HuH-7.5 (cell line): ENCODE measurements at regions not wholly inside any gene's neighbourhood (a gene's known extent, or its start where the extent isn't known, plus 50 kb on each side); places are given as distances from the start of the nearest gene placed in this dataset.

Experiments
- DNase-seq: peaks from one replicate; pipeline ENCODE4 v3.0.0; 2011; ENCODE audit warnings: low spot score

DNA sequence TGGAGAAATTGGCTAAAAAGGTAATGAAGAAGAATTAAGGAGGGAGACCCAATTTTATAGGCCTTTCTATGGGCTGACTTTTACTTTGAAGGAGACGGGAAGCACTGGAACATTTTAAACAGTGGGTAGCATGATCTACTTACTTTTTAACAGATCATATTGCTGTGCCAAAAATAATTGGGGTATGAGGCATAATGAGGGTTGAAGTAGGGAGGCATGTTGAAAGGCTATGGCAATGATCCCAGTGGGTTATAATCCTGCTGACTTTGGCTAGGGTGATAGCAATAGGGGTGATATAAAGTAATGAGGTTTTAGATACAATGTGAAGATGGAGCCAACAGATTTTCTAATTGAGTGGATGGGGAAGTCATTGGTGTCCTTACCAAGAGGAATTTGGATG is 73.2 kb downstream of the GPR37 start:
- no peak for DNase-seq

GRCh38 chr7:124690840-124691239 is 74.8 kb downstream of the GPR37 start:
- DNase-seq, result no peak

- DNase-seq, result no peak
Observed at GRCh38 chr7:124689931-124690330, 75.7 kb downstream of the GPR37 start.

DNA sequence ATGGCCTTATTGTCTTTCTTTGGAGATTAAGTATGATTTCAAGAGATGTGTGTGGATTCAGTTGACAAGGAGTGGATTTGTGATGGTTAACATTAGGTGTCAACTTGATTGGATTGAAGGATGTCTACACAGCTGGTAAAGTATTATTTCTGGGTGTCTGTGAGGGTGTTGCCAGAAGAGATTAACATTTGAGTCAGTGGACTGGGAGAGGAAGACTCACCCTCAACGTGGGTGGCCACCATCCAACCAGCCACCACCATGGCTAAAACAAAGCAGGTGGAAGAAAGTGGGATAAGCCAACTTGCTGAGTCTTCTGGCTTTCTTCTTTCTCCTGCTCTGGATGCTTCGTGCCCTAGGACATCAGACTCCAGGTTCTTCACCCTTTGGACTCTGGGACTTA is 76.1 kb downstream of the GPR37 start:
- no peak for DNase-seq

DNA sequence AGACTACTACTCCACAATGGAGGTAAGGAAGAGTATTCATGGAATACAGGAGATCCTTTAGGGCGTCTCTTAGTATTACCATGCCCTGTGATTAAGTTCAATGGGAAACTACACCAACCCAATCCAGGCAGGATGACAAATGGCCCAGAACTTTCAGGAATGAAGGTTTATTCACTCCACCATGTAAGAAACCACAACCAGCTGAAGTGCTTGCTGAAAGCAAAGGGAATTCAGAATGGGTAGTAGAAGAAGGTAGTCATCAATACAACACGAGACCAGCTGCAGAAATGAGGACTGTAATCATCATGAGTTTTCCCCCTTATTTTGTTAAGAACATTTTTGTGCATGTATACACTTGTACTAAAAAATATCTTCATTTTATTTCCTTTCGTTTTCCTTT is 76.6 kb downstream of the GPR37 start:
- no peak for DNase-seq

DNA sequence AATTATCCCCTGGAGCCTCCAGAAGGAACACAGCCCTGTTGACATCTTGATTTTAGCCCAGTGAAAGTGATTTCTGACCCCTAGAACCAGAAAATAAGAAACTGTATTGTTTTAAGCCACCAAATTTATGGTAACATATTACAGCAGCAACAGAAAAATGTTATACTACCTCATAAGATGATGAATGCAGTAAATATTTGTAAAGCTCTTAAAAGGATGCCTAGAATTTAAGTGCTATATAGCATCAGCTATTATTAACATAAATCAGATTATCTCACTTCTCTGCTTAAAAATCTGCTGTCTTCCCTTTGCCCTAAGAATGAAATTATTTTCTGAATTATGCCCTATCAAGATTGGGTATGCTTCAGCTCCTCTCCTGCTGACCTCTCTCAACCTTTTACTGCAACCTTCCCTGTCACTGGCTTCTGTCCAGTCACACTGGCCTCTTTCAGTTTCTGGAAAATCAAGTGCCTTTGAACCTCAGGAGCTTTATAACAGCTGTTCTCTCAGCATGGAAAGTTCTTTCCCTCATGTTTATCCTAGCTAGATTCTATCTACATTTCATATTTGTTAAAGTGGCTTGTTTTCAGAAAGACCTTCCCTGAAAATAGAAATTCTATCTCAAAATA is 78.9 kb downstream of the GPR37 start:
- no peak for DNase-seq

DNA sequence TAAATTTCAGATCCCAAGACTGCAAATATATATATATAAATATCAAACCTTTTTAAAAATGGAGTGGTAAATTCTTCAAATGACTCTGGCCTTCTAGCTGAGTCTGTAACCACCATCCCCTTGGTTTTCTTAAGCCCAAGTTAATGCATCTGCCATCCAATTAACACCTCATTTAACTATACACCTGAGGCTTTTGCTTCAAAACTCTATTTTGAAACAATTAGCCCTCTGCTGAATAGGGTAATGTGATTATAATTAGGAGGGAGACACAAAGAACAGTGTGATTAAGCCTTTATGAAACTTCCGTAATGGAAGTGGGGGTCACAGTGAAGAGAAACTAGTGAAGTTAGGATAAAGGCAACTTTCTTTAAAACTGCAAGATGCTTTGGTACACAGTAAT is 83.6 kb downstream of the GPR37 start:
- no peak for DNase-seq

- no peak for DNase-seq
Observed at GRCh38 chr7:124680304-124680703, 85.3 kb downstream of the GPR37 start.

DNA sequence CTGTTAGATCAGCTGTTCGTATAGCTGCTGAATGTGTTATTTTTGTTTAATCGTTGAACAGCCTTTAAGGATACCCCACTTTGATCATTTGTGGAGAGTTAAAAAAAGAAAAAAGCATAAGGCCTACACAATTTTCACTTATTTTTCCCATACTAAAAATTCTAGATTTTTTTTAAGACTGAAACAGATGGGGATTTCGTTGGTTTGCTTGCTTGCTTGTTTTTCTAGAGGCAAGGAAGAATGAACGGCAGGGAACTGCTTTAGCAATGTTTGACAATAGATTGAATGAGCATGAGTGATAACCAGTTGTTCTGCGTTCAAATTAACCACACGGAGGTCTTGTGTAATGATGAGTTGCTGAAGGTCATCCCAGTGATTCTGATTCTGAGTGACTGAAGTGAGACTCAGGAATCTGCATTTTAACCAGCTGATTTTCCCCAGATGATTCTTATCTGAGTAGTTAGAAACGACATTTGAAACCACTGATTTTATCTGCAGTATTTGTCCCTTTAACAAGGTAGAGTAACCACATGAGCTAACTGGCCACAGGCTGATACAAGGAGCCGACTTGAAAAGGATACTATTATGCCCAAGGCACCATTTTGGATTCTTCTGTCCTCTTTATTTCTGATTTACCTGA is 85.9 kb downstream of the GPR37 start:
- DNase-seq, result no peak

DNA sequence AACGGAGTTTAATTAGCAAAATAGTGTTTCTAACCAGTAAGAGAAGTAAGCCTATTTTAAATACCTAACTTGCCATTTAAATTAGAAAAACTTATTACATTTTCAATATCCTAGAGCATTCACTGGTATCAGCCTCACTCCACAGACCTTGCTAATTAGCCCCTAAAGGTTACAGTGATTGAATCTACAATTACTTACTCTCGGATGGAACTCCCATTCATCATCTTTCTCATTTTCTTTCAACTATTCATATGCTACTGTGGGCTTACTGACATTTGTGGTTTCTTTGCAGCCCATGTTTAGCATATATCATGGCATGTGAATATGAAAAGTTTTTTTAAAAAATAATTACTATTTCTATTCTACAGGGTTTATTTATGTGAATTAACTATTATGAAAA is 86.4 kb downstream of the GPR37 start:
- DNase-seq, result no peak

DNA sequence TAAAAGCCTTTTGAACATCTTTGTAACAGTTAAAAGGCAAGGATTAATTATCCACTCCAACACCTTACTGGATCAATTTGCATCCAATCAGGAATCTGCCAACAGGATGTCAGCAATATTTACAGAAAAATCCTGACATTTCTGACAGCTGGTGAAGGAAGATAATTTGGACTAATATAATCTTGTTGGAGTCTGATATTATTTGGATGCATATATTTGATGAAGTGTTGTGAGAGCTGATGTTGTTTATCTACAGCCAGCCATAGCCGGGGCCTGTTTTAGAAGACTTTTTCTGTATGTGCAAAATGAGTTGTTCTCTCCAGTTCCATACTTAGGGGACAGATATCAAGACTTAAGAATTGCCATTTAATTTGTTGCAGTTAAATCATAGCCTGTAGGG is 91.1 kb downstream of the GPR37 start:
- DNase-seq, result no peak

GRCh38 chr7:124672011-124672410 is 93.6 kb downstream of the GPR37 start:
- no peak for DNase-seq

DNA sequence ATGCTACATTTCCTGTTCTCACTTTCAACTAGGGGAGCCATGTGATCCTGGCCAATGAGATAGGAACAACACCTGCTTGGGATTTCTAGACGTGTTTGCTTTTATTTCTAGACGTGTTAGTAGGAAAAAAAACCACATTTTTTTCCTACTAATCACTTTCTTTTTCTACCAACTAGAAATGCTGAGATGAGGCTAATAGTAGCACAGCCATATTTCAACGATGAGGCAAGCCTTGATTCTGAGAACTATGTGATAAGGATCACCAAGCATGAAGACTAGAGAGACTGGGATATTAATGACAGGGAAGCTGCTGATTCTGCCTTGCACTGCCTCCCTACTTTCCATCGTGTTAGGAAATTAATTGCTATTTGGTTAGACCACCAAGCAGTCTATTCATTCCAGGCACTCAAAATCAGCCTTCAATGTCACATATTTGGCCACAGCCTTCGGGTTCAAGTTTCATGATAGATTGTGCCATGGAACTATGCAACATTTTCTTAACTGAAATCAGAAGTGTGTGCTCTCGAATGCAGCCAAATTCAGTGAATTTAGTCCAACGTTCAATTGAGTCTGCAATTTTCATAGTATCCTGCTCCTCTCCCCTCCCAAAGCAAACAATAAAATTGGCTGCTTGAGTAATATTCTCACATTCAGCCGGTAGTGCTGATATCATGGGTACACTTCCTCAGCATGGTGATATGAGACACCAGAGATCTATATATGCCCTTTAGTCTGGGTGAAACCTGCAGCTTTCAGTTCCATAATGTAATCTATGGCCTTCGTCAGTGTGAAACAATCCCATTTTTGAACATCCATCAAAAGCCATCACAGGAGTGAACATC is 98.1 kb downstream of the GPR37 start:
- DNase-seq, result no peak

GRCh38 chr7:124662937-124663336 is 102.7 kb downstream of the GPR37 start:
- DNase-seq, result no peak

DNA sequence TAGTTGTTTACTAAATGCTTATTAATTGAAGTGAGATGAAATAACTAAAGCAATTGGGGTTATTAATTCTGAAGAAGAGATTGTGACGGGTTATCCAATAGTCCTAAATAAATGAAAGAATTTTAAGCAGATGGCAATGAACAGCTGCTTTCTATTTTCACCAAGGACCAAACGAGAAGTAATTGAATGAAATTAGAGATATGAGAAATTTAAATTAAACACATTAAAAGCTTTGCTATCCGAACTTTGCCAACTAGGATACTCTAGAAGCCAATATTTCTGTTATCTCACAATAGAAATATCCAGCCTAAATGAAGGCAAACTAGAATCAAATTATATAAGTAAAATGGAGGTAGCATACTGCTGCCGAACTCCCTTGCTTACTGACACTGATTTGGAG is 103.2 kb downstream of the GPR37 start:
- DNase-seq, result no peak

GRCh38 chr7:124655990-124656389 is 109.6 kb downstream of the GPR37 start:
- DNase-seq, result no peak

- DNase-seq, result no peak
Observed at GRCh38 chr7:124652237-124652636, 113.4 kb downstream of the GPR37 start.

GRCh38 chr7:124651136-124651535 is 114.5 kb downstream of the GPR37 start:
- no peak for DNase-seq

- no peak for DNase-seq
Observed at GRCh38 chr7:124649397-124650014, 116.1 kb downstream of the GPR37 start.

DNA sequence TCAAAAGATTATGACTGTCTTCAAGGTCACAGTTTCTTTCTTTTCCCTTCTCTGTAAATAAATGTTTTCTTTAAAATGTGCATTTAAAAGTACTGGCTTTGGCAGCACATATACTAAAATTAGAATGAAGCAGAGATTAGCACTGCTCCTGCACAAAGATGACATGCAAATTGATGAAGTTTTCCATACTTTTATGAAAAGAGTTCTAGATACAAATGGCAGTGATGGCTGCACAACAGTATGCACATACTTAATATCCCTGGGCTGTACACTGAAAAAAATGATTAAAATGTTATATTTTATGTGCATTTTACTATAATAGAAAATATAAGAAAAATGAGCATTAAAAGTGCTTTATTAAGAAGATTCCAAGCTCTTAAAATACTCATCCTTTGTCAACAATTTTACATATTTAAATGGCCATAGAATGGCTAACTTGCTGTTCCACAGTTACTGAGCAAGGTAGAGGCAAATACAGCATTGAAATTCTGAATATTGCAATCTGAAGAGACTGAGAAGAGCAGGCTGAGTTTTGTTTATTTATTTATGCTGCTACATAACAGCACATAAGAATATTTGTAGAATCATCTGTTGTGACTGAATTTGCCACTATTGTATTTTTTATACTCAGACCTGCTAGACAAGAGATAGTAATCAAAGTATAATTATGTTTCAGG is 117.8 kb downstream of the GPR37 start:
- no peak for DNase-seq

DNA sequence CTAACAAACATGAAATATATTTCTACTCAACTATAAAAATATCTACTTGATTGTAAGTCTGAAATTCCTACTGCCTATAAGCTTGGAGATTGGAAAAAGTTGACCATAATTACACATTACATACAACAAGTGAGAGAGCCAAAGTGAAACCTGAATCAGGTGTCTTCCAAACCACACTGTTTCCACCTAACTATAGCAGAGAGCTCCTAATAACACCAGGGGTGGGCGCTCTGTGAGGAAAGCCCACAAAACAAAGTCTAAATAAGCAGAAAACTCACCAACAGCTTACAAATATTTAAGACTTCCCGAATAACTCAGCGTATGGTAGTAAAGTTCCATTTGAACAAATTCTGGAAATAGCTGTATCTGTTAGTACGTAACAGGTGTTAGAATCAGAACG is 119.9 kb downstream of the GPR37 start:
- no peak for DNase-seq

DNA sequence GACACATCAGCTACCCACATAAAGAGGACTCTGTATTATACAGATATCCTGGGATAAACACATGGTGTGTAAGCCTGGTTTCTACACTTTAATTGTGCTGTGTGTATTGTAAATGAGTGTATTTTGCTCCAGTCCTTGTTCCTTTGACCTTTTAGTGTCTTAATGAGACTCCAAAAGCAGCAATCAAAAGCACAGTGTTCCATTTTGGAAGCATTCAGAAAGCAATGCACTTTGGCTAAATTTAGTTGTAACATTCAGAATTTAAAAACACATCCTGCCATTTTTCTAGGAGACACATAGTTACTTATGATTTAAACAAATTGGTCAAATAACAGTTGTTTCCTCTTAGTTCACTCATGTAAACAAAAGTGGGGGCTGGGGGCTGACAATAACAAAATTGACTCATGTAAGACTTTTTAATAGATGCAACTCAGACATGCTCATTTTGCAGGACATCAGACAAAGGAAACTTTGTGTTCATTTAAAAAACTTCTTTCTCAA is 122.2 kb downstream of the GPR37 start:
- no peak for DNase-seq
